Activated CD8-positive, alpha-beta memory T cell treated with anti-CD3 and anti-CD28 coated beads, Interleukin-2, amount 50 U/mL, for 24 hours (primary cell): ENCODE measurements at regions not wholly inside any gene's neighbourhood (a gene's known extent, or its start where the extent isn't known, plus 50 kb on each side); places are given as distances from the start of the nearest gene placed in this dataset.
"Not testable (repeated sequence)": the region's sequence is repeated elsewhere in the genome, so short reads cannot be mapped to it uniquely, and the experiment has no call there.

ENCODE experiments used
- DNase-seq: peaks from one replicate; pipeline ENCODE4 v3.0.0-alpha.2; 2020; ENCODE audit errors: extremely low read depth

GRCh38 chr6:12478921-12479320 is 188.8 kb downstream of the EDN1 start:
- no peak for DNase-seq

- no peak for DNase-seq
These were observed 189.3 kb downstream of the EDN1 start for GRCh38 chr6:12479451-12479850.

GRCh38 chr6:12479881-12480280 is 189.7 kb downstream of the EDN1 start:
- DNase-seq: no peak

- no peak for DNase-seq
These were observed 190.2 kb downstream of the EDN1 start for GRCh38 chr6:12480379-12480778.

GRCh38 chr6:12481292-12481691 is 191.1 kb downstream of the EDN1 start:
- no peak for DNase-seq

- no peak for DNase-seq
These were observed 191.7 kb downstream of the EDN1 start for GRCh38 chr6:12481850-12482249.

GRCh38 chr6:12482386-12483375 is 192.5 kb downstream of the EDN1 start:
- no peak for DNase-seq

- DNase-seq: no peak
These were observed 193.6 kb downstream of the EDN1 start for GRCh38 chr6:12483712-12484111.

GRCh38 chr6:12484519-12484918 is 194.4 kb downstream of the EDN1 start:
- no peak for DNase-seq

- no peak for DNase-seq
These were observed 195.1 kb downstream of the EDN1 start for GRCh38 chr6:12485226-12485764.

- no peak for DNase-seq
These were observed 195.7 kb downstream of the EDN1 start for GRCh38 chr6:12485837-12486236.

GRCh38 chr6:12490351-12490903 is 200.3 kb downstream of the EDN1 start:
- no peak for DNase-seq

- DNase-seq: no peak
These were observed 200.9 kb downstream of the EDN1 start for GRCh38 chr6:12490904-12491571.

- not testable (repeated sequence) for DNase-seq
These were observed 202.8 kb downstream of the EDN1 start for GRCh38 chr6:12492929-12493328.

GRCh38 chr6:12493446-12493845 is 203.3 kb downstream of the EDN1 start:
- no peak for DNase-seq

- no peak for DNase-seq
These were observed 204.0 kb downstream of the EDN1 start for GRCh38 chr6:12494161-12494560.

- DNase-seq: no peak
These were observed 211.8 kb downstream of the EDN1 start for GRCh38 chr6:12501990-12502389.

GRCh38 chr6:12504325-12504966 is 212.1 kb upstream of the PHACTR1 start:
- no peak for DNase-seq

GRCh38 chr6:12505486-12505885 is 211.1 kb upstream of the PHACTR1 start:
- DNase-seq: no peak

GRCh38 chr6:12506159-12506558 is 210.4 kb upstream of the PHACTR1 start:
- DNase-seq: no peak

- DNase-seq: no peak
These were observed 208.9 kb upstream of the PHACTR1 start for GRCh38 chr6:12507636-12508035.

- DNase-seq: no peak
These were observed 208.0 kb upstream of the PHACTR1 start for GRCh38 chr6:12508553-12508952.
